Lower leg skin (tissue), 4 donors: ENCODE measurements at regions not wholly inside any gene's neighbourhood (a gene's known extent, or its start where the extent isn't known, plus 50 kb on each side); places are given as distances from the start of the nearest gene placed in this dataset.

Experiments
- DNase-seq, 2 donors: peaks; one replicate each; pipeline ENCODE4 v3.0.0-alpha.2; 2019; ENCODE audit warnings: low spot score in 2 of 2
- H3K4me3 ChIP-seq: fragments of 200-600 bp; sonication (generic); 2 replicates; pipeline ENCODE4 v1.5.1; 2017; ENCODE audit warnings: mild to moderate bottlenecking, low read depth; ENCODE audit not compliant: poor library complexity, severe bottlenecking
- POLR2A ChIP-seq, 2 donors: fragments of 450-650 bp; IDR thresholded peaks; one replicate each; pipeline ENCODE4 v1.6.1; 2016 to 2017; ENCODE audit warnings: antibody characterized with exemption in 2 of 2, mild to moderate bottlenecking in 1 of 2, moderate library complexity in 1 of 2
- WGBS, 2 donors: methylation state at CpG; one replicate each; pipeline ENCODE4 v1.1.5; 2018; 5-methylcytosine and 5-hydroxymethylcytosine counted together
- intact Hi-C: fragments of 100-400 bp; cut with DNase I; formaldehyde crosslinking; loops from one replicate; pipeline ENCODE4 v1.15.0; 2023; ENCODE audit warnings: low total_unique reads
- TF ChIP-seq, protein P1 (sequence below), 3 donors: fragments of 450-650 bp; IDR thresholded peaks; one replicate each; pipeline ENCODE4 v1.5.1; 2016; ENCODE audit warnings: antibody characterized with exemption in 3 of 3, mild to moderate bottlenecking in 3 of 3, moderate library complexity in 2 of 3

DNA sequence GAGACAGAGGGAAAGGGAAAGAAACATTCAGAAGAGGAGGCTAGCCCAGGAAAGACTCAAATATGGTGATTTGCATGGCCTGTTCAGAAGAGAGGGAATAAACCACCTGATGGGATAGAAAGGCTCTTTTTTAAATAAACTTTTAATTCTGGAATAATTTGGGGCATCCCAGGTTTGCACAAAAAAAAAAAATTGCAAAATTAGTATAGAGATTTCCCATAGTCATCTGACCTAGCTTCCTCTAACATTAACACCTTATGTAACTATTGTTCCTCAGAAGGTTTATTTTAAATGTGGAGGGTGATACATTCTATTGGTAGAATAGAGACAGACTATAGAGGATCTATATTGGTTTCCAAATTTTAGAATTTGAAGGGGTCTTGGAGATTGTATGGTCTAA, 330.4 kb upstream of the SLC14A2 start:
- no peak overlapping the region for H3K4me3 ChIP-seq
- no peak for DNase-seq
- intact Hi-C loops, result no loop called here
- TF ChIP-seq, protein P1, sequence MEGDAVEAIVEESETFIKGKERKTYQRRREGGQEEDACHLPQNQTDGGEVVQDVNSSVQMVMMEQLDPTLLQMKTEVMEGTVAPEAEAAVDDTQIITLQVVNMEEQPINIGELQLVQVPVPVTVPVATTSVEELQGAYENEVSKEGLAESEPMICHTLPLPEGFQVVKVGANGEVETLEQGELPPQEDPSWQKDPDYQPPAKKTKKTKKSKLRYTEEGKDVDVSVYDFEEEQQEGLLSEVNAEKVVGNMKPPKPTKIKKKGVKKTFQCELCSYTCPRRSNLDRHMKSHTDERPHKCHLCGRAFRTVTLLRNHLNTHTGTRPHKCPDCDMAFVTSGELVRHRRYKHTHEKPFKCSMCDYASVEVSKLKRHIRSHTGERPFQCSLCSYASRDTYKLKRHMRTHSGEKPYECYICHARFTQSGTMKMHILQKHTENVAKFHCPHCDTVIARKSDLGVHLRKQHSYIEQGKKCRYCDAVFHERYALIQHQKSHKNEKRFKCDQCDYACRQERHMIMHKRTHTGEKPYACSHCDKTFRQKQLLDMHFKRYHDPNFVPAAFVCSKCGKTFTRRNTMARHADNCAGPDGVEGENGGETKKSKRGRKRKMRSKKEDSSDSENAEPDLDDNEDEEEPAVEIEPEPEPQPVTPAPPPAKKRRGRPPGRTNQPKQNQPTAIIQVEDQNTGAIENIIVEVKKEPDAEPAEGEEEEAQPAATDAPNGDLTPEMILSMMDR (IDR thresholded peaks at IDR 0.05), result no peak
- no peak for TF ChIP-seq POLR2A (IDR thresholded peaks at IDR 0.05)

GRCh38 chr18:45285251-45285650, 330.0 kb upstream of the SLC14A2 start:
- intact Hi-C loops, result no loop called here
- 80 to 96% methylated on average over 10 of the region's 10 CpGs for WGBS, 2 donors
- TF ChIP-seq, protein P1 (IDR thresholded peaks at IDR 0.05), result no peak
- no peak for TF ChIP-seq POLR2A (IDR thresholded peaks at IDR 0.05)
- H3K4me3 ChIP-seq, result no peak overlapping the region
- no peak for DNase-seq

DNA sequence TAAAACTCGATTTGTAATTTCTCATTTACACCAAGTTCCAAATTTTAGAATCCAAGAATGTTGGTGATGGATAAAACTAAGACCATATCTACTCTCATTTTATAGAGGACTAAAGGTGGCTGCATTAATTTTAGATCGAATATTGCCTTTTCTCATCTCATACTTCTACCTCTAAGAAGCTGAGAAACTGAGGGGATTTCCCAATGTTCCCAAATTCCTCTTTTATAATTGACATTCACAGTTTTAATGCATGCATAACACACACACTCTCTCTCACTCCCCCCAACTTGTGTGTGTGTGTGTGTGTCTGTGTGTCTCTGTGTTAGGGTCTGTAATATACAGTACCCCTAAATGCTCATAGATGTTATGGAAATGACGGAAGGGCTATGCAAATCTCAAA, 328.8 kb upstream of the SLC14A2 start:
- 76 to 84% methylated on average over 3 of the region's 3 CpGs for WGBS, 2 donors
- TF ChIP-seq, protein P1 (IDR thresholded peaks at IDR 0.05), result no peak
- no peak for TF ChIP-seq POLR2A (IDR thresholded peaks at IDR 0.05)
- H3K4me3 ChIP-seq, result no peak overlapping the region
- intact Hi-C loops, result no loop called here
- DNase-seq, result no peak

- intact Hi-C loops, result no loop called here
- WGBS, 2 donors, result 88 to 91% methylated on average over 9 of the region's 9 CpGs
- DNase-seq, result no peak
- no peak overlapping the region for H3K4me3 ChIP-seq
- TF ChIP-seq, protein P1 (IDR thresholded peaks at IDR 0.05), result no peak
- no peak for TF ChIP-seq POLR2A (IDR thresholded peaks at IDR 0.05)
These were observed 327.7 kb upstream of the SLC14A2 start for GRCh38 chr18:45287531-45287930.

DNA sequence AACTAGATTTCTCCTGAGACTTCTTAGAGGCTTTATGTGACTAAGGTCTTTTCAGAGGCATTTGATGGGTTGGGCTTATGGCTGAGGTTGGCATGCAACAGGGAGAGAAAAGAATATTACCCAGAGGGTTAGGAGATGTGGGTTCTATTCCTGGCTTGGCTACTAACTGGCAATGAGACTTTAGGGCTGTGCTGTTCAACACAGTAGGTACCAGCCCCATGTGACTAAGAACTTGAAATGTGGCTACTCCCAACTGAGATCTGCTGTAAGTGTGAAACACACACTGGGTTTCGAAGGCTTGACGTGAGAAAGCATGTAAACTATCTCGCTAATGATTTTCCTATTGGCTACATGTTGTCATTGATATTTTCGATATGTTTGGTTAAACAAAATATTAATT, 324.9 kb upstream of the SLC14A2 start:
- H3K4me3 ChIP-seq, result no peak overlapping the region
- DNase-seq, result no peak
- TF ChIP-seq POLR2A (IDR thresholded peaks at IDR 0.05), result no peak
- TF ChIP-seq, protein P1 (IDR thresholded peaks at IDR 0.05), result no peak
- intact Hi-C loops, result no loop called here
- 86 to 97% methylated on average over 4 of the region's 4 CpGs for WGBS, 2 donors
